HG03135 (cell line): ENCODE measurements at regions not wholly inside any gene's neighbourhood (a gene's known extent, or its start where the extent isn't known, plus 50 kb on each side); places are given as distances from the start of the nearest gene placed in this dataset.

Experiments used
- ATAC-seq: cut with Tn5 transposase; IDR thresholded peaks from one replicate; pipeline ENCODE4 v1.9.1; 2021; ENCODE audit warnings: mild to moderate bottlenecking, moderate library complexity; ENCODE audit not compliant: unreplicated experiment

- no peak for ATAC-seq
Observed at GRCh38 chr5:54659700-54660131, 142.2 kb downstream of the SNX18 start.

- ATAC-seq: no peak
Observed at GRCh38 chr5:54658010-54658409, 140.5 kb downstream of the SNX18 start.

GRCh38 chr5:54656261-54656728, 138.7 kb downstream of the SNX18 start:
- no peak for ATAC-seq

GRCh38 chr5:54655761-54656160, 138.2 kb downstream of the SNX18 start:
- ATAC-seq: no peak

- no peak for ATAC-seq
Observed at GRCh38 chr5:54655266-54655665, 137.7 kb downstream of the SNX18 start.

GRCh38 chr5:54653956-54654614, 136.5 kb downstream of the SNX18 start:
- ATAC-seq: no peak

GRCh38 chr5:54651482-54652076, 134.0 kb downstream of the SNX18 start:
- no peak for ATAC-seq

DNA sequence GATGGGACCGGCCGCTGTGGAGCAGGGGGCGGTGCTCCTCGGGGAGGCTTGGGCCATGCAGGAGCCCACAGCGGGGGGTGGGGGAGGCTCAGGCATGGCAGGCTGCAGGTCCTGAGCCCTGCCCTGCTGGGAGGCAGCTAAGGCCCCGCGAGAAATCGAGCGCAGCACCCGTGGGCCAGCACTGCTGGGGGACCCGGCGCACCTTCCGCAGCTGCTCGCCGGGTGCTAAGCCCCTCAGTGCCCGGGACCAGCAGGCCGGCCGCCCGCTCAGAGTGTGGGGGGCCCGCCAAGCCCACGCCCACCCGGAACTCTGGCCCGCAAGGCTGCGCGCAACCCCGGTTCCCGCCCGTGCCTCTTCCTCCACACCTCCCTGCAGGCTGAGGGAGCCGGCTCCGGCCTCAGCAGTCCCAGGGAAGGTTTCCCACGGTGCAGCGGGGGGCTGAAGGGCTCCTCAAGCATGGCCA, 131.5 kb downstream of the SNX18 start:
- ATAC-seq: no peak

- ATAC-seq: peak; percentile 90
Observed at GRCh38 chr5:54646356-54647101, 129.0 kb downstream of the SNX18 start.

GRCh38 chr5:54645882-54646355, 128.4 kb downstream of the SNX18 start:
- ATAC-seq: no peak

GRCh38 chr5:54644226-54644625, 126.7 kb downstream of the SNX18 start:
- no peak for ATAC-seq

- ATAC-seq: no peak
Observed at GRCh38 chr5:54643685-54644106, 126.1 kb downstream of the SNX18 start.

- no peak for ATAC-seq
Observed at GRCh38 chr5:54639621-54640020, 122.1 kb downstream of the SNX18 start.

GRCh38 chr5:54638106-54638505, 120.5 kb downstream of the SNX18 start:
- no peak for ATAC-seq

DNA sequence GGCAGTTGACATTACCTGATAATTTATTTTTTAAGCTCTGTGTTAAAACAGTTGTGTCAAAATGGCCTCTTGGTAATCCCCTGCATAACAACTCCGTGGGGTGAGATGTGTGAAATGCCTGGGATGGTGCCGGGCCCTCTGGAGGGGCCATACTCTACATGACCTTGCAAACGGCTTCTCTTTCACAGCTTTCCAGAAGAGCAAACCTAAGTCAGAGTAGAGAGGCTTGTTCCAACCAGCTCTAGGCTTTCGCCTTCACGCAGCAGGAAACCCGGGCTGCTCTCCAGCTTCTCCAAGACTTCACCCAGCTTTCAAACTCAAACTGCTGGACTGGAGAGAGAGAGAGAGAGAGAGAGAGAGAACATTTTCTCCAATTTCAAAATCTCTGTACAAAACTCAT, 120.1 kb downstream of the SNX18 start:
- no peak for ATAC-seq

DNA sequence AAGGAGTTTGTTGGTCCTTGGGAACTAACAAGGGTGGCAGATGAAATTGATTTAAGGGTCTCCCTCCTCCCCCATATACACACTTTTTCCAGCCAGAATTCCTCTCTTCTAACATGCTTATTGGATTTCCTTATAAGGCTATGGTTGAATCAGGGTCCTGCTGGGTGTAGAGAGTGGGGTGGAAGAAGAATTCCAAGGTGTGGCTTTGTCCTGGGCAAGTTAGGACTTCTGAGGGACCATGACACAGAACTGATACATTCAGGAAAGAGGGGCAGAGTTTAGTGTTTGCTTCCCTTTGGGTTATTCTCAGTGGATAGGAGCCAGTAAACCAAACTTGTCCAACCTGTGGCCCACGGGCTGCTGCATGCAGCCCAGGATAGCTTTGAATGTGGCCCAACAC, 116.5 kb downstream of the SNX18 start:
- no peak for ATAC-seq

GRCh38 chr5:54632131-54632701, 114.7 kb downstream of the SNX18 start:
- no peak for ATAC-seq

GRCh38 chr5:54630738-54631359, 113.3 kb downstream of the SNX18 start:
- no peak for ATAC-seq

DNA sequence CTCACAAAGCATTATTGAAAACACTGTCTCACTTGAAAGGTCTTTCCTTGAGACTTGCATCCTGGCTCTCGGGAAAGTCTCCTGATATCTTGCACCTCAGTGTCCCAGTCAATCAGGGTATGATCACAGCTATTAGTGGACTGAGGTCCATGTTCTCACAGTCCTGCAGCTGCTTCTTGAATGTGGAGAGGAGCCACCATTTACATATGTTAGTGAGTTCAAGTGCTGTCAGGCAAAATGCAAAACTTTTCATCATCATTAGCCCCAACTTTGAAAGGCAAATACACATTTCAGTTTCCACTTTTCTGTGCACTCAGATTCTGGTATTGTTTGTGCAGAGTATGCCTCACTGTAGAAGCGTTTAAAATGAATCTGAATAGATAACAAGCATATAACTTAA, 111.6 kb downstream of the SNX18 start:
- ATAC-seq: no peak

DNA sequence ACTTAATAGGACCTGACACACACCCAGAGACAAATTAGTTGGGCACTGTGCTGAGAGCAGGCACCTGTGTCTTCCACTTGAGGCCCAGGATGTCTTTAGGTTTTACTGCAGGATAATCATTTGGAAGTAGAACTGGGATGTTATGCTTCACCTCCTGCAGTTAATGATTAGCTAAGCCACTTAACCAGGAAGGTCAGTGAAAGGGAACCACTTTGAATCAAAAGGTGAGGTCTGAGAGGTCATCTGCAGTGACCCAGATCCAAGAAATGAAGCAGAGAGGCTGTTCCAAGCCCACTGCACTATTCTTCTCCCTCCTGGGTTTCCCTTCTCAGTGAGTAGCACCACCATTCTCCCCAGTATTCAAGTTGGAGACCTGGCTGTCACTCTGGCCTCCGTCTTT, 110.5 kb downstream of the SNX18 start:
- no peak for ATAC-seq

- ATAC-seq: no peak
Observed at GRCh38 chr5:54626407-54626806, 108.8 kb downstream of the SNX18 start.
